Activated T-cell treated with anti-CD3 and anti-CD28 coated beads for 48 hours (primary cell): ENCODE measurements at regions not wholly inside any gene's neighbourhood (a gene's known extent, or its start where the extent isn't known, plus 50 kb on each side); places are given as distances from the start of the nearest gene placed in this dataset.

ENCODE experiments used
- DNase-seq: peaks from one replicate; pipeline ENCODE4 v3.0.0-alpha.2; 2020; ENCODE audit warnings: low read depth

GRCh38 chr18:24894880-24895279 is 434.4 kb downstream of the HRH4 start:
- DNase-seq, result no peak

DNA sequence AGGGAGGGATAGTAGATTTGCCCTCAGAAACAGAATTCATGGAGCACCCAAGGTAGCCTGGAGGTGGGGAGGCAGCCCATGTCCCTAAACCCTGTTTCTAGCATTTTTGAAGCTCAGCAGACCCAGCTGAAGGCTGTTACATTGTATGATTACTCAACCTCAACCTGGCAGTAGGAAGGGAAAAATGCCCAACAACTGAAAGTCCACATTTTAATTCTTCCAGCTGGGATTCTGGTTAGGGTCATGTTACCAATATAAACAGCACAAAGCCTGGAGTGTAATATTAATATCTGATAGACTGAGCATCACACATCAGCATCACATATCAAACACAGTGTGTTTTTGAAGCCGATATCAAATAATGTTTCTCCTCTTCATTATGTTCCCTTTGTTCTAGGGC is 437.0 kb downstream of the HRH4 start:
- DNase-seq, result no peak

DNA sequence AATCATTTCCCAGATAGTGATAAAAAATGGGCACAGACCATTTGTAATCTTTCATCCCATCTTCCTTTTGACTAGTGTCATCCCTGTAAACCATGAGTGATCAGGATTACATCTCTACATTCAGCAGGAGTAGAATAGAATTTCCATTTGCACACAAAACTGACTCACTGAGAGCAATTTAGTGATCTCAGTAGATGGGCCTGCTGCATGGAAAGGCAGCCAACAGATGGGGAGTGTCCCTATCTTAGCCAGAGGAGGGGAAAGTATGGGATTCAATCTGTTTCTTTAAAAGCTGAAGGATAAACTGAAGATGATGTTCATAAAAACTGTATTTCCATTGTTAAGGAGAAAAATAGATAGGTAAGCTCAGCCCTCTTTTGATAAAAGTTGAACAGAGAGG is 441.7 kb downstream of the ZNF521 start:
- DNase-seq, result no peak

DNA sequence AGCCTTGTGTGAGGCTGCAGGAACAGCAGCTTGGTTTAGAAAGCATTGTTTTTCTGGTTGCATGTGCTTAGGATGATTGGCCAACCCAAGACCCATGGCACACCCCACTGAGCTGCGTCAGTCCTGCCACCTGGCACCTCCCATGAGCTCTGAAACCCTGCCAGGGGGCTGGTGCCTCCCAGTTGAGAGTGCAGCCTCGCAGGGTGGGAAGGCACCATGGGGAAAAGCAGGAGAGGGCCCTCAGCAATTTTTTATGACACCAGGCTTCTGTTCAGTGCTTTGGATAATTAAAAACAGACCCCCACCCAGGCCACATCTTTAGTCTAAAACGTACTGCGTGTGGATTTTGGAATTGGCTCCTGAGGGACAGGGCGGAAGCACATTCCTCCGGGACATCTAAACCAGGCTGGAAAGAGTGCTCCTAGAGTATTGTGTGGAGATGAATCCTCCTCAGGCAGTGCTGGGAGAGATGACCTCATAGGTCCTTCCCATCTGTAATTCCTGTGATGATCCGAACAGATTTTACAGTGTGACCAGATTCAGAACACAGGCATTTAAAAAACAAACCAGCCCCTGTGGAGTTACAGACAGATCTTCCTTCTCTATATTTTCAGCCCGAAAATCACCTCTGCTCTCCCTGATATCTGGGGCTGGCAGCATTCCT is 438.3 kb downstream of the ZNF521 start:
- no peak for DNase-seq

GRCh38 chr18:24914171-24914525 is 437.8 kb downstream of the ZNF521 start:
- no peak for DNase-seq

GRCh38 chr18:24914685-24915084 is 437.3 kb downstream of the ZNF521 start:
- no peak for DNase-seq

- DNase-seq, result no peak
Observed at GRCh38 chr18:24915547-24915946, 436.4 kb downstream of the ZNF521 start.

DNA sequence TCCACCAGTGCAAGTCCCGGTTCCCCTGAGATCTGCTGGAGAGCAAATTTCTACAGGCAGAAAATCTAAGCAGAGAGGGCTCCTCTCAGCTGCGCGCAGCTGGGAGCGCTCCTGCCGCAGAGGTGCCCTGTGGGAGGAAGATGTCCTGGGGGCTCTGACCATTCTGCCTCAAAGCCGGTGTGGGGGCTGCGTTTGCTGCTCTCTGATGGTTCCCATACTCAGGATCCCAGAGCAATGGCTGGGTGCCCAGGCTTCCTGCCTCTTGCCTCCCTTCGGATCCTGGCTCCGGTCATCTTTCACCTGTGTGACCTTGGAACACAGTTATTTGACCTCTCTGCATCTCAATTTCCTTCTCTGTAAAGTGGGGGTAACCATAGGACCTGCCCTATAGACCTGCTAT is 434.2 kb downstream of the ZNF521 start:
- DNase-seq, result no peak

- DNase-seq, result no peak
Observed at GRCh38 chr18:24918257-24918656, 433.7 kb downstream of the ZNF521 start.

- DNase-seq, result no peak
Observed at GRCh38 chr18:24919181-24919797, 432.7 kb downstream of the ZNF521 start.

DNA sequence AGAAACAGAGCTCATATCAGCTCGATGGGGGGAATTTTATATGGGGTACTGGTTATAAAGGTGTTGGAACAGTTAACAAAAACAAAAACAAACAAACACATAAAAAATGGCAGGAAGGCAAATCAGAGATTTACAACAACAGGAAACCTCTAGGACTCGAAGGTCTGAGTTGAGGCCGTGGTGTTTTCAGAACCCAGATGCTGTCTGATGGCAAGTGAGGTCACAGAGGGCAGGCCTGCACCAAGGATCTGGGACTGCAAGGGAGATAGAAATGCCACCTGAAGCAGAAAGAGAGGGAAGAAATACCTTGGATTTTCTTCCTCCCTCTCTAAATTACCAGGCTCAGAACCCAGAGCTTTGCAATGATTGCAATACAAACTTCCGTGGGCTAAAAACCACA is 429.5 kb downstream of the ZNF521 start:
- DNase-seq, result no peak

- DNase-seq, result no peak
Observed at GRCh38 chr18:24923138-24923537, 428.8 kb downstream of the ZNF521 start.

- DNase-seq, result no peak
Observed at GRCh38 chr18:24924066-24924716, 427.8 kb downstream of the ZNF521 start.

DNA sequence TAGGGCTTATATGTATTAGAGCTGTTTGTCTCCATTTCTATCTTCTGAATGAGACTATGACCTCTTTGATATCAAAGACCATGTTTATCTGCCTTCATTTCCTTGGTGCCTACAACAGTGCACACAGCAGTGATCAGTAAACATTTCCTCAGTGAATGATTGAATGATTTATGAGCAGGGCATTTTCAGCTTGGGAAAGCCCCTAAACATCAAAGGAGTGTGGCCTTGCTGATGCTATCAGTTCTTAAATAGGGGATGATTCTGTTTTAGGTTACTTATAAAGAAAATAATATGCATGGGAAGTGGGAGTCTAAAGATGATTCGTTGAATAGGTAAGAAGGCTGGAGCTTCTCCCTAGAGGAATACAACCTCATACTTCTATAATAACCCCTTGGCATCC is 425.3 kb downstream of the ZNF521 start:
- no peak for DNase-seq

DNA sequence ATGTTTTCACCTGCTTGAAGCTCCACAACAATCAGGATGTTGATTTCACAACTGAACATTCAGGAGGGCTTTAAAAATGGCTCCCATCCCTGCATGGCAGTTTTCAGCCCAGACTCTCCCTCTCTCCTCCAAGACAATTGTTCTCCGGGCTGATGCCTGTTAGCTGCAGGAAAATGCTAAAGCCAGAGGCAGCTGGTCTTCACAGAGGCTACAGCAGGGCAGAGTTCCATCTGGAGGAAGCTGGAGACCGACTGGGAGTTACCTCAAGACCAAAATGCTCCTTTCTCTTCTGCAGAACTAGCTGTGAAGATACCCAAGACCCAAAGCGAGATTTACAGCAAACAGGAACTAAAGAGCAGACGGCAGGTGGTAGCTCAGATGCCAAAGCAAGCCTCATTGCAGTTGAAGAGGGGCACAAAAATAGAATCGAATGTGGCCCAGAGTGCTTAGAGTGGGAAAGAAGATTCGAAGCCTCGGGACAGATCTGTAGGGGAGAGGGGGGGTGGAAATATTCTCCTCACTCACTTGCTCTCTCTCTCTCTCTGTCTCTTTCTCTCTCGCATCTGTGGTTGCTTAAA is 423.6 kb downstream of the ZNF521 start:
- DNase-seq, result no peak

GRCh38 chr18:24930478-24930877 is 421.5 kb downstream of the ZNF521 start:
- no peak for DNase-seq

DNA sequence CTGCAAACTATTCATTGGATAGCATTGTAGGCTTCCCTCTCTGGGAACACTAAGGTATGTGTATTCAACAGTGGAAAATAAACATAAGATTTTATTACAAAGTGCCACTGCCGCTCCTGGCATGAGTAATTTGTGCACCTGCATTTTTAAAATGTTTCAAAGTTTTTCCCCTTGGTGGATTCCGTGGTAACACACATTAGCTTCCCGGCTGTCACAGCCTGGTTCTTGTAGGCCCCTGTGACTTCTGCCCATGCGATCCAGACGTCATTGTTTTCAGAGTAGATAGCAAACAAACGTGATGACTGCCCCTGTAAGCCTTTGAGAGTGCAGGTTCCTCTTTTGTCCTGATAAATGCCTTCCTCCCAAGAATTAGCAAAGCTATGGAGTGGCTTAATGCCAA is 421.0 kb downstream of the ZNF521 start:
- DNase-seq, result no peak

DNA sequence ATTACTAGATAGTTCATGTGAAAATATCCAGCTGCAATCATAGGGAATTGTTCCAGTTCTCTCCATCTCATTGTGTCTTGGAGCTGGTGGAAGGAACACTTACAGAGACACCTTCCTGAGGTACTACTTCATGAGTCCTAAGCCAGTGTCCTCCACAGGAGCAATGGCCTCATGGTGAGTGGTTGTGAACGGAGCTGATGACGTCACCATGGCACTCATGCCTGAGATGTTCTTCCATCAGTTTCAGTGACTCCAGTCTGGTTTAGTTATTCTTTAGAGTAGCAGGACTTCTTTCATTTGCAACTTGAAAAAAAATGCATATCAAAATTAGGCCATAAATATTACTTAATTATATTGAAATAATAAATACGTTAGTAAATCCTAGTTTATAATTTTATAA is 418.6 kb downstream of the ZNF521 start:
- no peak for DNase-seq

- no peak for DNase-seq
Observed at GRCh38 chr18:24934258-24934932, 417.6 kb downstream of the ZNF521 start.

DNA sequence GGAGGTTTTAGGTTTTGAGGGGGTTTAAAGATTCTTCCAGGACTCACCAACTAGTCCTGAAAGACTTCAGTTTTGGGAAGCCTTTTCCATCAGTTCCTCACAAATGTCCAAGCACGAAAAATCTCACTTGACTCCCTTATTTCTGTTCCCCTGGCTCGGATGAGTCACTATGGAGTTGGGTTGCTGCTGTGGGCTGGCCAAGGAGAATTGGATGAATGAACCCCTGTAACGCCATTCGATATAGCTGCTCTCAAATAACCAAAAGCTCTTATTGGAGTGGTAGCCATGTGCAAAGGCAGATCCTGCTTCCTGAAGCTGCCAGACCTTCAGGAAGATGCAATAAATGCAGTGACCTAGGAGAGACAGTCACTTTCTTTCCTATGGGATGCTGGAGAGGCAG is 417.0 kb downstream of the ZNF521 start:
- DNase-seq, result no peak

DNA sequence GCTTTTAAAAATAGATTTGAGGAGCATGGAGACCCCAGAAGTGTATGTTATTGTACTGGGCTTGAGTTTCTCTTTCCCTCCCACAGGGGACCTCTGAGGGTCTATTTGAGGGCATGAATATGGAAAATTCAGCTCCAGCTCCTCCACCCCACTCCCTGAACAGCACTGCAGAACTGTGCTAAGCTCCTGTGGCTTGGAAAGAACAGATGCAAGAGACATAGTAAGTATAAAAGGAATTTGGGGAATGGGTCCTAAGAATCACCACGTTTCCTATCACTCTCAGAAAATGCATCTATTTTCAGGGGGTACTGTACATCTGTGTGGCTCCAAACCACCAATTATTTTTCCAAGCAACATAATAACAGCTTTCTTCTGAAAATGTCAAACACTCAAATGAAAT is 416.1 kb downstream of the ZNF521 start:
- no peak for DNase-seq

DNA sequence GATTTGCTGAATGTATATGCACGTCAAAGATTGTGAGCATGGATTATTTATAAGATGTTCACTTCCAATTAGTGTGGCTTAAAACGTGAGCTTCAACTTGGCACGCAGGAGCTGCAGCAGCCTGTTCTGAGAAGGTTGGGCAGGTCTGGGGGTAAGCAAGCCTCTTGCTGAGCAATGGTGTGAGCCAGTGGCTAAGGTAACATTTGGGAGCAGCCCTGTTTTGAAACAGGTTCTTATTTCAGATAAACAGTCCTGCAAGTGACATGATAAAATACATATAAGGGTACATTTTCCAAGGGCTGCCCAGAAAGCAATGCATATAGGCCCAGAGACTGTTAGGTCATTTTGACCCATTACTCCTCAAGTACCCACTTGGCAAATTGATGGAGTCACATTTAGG is 415.3 kb downstream of the ZNF521 start:
- no peak for DNase-seq
